HepG2 (cell line): ENCODE measurements at regions not wholly inside any gene's neighbourhood (a gene's known extent, or its start where the extent isn't known, plus 50 kb on each side); places are given as distances from the start of the nearest gene placed in this dataset.

ENCODE experiments used
- ERF ChIP-seq: IDR thresholded peaks from 2 replicates; pipeline ENCODE4 v1.6.1; 2018; ENCODE audit warnings: missing biosample characterization, missing genetic modification reagents
- PAXIP1 ChIP-seq: sonication (generic); formaldehyde crosslinking; conservative IDR thresholded peaks from 2 replicates; pipeline ENCODE4 v1.4.0; 2020; ENCODE audit warnings: mild to moderate bottlenecking, missing genetic modification reagents, moderate library complexity
- SALL2 ChIP-seq: sonication (generic); formaldehyde crosslinking; IDR thresholded peaks from 2 replicates; pipeline ENCODE4 v1.8.1; 2023; ENCODE audit warnings: mild to moderate bottlenecking, missing genetic modification reagents, inconsistent platforms
- SIN3B ChIP-seq: fragments of 150-350 bp; IDR thresholded peaks from 2 replicates; pipeline ENCODE4 v1.6.1; 2014; ENCODE audit warnings: low read length
- XRCC5 ChIP-seq: fragments of 200-400 bp; formaldehyde crosslinking; optimal IDR thresholded peaks from 2 replicates; pipeline ENCODE3; 2017; ENCODE audit warnings: mild to moderate bottlenecking, low read length
- ZMYM4 ChIP-seq: sonication (generic); formaldehyde crosslinking; IDR thresholded peaks from 2 replicates; pipeline ENCODE4 v1.8.1; 2023; ENCODE audit warnings: mild to moderate bottlenecking, missing genetic modification reagents
- ZNF264 ChIP-seq: sonication (generic); formaldehyde crosslinking; IDR thresholded peaks from 2 replicates; pipeline ENCODE4 v1.4.0; 2020; ENCODE audit warnings: missing genetic modification reagents
- ZNF644 ChIP-seq: IDR thresholded peaks from 2 replicates; pipeline ENCODE4 v1.6.1; 2016; ENCODE audit warnings: low read depth
- ZNF660 ChIP-seq: sonication (generic); formaldehyde crosslinking; IDR thresholded peaks from 2 replicates; pipeline ENCODE4 v1.5.1; 2020; ENCODE audit warnings: mild to moderate bottlenecking, low read depth, missing genetic modification reagents, borderline replicate concordance
- ZNF687 ChIP-seq: sonication (generic); formaldehyde crosslinking; IDR thresholded peaks from 2 replicates; pipeline ENCODE4 v1.5.1; 2020; ENCODE audit warnings: mild to moderate bottlenecking, missing genetic modification reagents, moderate library complexity
- TF ChIP-seq, protein P1 (sequence below): sonication (generic); formaldehyde crosslinking; IDR thresholded peaks from 2 replicates; pipeline ENCODE4 v1.5.0; 2020; ENCODE audit warnings: mild to moderate bottlenecking, missing genetic modification reagents, borderline replicate concordance
- TF ChIP-seq, protein P2 (sequence below): IDR thresholded peaks from 2 replicates; pipeline ENCODE4 v1.6.1; 2016; ENCODE audit warnings: low read depth
- TF ChIP-seq, protein P3 (sequence below): sonication (generic); formaldehyde crosslinking; IDR thresholded peaks from 2 replicates; pipeline ENCODE4 v1.9.0; 2021; ENCODE audit warnings: missing genetic modification reagents, borderline replicate concordance

DNA sequence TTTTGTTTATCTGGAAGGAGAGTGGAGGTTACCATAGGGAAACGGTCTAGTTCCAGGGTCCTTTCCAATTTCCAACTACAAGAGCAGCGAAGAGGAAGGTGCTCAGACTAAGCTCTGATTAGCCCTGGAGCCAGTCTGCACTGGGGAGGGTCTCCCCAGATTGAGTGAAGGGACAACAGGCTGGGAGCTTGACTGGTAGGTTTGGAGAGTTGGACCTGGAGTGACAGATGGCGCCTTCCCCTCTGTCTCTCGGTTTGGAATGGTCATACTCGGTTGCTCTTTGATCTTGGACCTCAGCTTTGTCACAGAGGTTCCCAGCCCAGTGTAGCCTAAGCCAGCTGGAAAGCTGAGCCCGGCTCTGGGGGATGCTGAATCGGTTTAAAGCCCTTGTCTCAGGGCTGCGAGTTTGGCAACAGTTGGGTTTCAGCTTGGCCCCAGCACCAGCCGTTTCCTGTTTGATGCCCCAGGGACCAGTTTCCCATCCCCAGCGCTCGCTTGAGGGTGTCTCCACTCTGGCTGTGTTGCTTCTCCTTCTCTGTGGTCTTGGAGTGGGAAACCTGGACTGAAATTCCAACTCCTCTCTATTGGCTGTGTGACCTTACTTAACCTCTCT is 53.1 kb upstream of the ULK4 start (continued):
- TF ChIP-seq ZNF644 (CRISPR knock-in tag) (peak; percentile 82), SIN3B (no peak), ZNF687 (CRISPR knock-in tag) (peak; percentile 49), XRCC5 (peak; percentile 46), ZMYM4 (CRISPR knock-in tag) (peak; percentile 27; the same call in 1 of the 2 replicates), ZNF264 (CRISPR knock-in tag) (no peak), SALL2 (CRISPR knock-in tag) (no peak), PAXIP1 (CRISPR knock-in tag) (peak; percentile 44; the same call in 1 of the 2 replicates), ERF (CRISPR knock-in tag) (peak; percentile 36; the same call in 1 of the 2 replicates), ZNF660 (no peak)
- TF ChIP-seq, protein P1, sequence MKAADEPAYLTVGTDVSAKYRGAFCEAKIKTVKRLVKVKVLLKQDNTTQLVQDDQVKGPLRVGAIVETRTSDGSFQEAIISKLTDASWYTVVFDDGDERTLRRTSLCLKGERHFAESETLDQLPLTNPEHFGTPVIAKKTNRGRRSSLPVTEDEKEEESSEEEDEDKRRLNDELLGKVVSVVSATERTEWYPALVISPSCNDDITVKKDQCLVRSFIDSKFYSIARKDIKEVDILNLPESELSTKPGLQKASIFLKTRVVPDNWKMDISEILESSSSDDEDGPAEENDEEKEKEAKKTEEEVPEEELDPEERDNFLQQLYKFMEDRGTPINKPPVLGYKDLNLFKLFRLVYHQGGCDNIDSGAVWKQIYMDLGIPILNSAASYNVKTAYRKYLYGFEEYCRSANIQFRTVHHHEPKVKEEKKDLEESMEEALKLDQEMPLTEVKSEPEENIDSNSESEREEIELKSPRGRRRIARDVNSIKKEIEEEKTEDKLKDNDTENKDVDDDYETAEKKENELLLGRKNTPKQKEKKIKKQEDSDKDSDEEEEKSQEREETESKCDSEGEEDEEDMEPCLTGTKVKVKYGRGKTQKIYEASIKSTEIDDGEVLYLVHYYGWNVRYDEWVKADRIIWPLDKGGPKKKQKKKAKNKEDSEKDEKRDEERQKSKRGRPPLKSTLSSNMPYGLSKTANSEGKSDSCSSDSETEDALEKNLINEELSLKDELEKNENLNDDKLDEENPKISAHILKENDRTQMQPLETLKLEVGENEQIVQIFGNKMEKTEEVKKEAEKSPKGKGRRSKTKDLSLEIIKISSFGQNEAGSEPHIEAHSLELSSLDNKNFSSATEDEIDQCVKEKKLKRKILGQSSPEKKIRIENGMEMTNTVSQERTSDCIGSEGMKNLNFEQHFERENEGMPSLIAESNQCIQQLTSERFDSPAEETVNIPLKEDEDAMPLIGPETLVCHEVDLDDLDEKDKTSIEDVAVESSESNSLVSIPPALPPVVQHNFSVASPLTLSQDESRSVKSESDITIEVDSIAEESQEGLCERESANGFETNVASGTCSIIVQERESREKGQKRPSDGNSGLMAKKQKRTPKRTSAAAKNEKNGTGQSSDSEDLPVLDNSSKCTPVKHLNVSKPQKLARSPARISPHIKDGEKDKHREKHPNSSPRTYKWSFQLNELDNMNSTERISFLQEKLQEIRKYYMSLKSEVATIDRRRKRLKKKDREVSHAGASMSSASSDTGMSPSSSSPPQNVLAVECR (CRISPR knock-in tag) = peak; percentile 47; the same call in 1 of the 2 replicates
- TF ChIP-seq, protein P2, sequence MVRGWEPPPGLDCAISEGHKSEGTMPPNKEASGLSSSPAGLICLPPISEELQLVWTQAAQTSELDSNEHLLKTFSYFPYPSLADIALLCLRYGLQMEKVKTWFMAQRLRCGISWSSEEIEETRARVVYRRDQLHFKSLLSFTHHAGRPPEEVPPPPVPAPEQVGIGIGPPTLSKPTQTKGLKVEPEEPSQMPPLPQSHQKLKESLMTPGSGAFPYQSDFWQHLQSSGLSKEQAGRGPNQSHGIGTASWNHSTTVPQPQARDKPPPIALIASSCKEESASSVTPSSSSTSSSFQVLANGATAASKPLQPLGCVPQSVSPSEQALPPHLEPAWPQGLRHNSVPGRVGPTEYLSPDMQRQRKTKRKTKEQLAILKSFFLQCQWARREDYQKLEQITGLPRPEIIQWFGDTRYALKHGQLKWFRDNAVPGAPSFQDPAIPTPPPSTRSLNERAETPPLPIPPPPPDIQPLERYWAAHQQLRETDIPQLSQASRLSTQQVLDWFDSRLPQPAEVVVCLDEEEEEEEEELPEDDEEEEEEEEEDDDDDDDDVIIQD = 0 out of 2 replicates have a peak, but pooled peaks have one; percentile 41
- TF ChIP-seq, protein P3, sequence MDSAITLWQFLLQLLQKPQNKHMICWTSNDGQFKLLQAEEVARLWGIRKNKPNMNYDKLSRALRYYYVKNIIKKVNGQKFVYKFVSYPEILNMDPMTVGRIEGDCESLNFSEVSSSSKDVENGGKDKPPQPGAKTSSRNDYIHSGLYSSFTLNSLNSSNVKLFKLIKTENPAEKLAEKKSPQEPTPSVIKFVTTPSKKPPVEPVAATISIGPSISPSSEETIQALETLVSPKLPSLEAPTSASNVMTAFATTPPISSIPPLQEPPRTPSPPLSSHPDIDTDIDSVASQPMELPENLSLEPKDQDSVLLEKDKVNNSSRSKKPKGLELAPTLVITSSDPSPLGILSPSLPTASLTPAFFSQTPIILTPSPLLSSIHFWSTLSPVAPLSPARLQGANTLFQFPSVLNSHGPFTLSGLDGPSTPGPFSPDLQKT (CRISPR knock-in tag) = no peak
